GM18517 (cell line): ENCODE measurements at regions not wholly inside any gene's neighbourhood (a gene's known extent, or its start where the extent isn't known, plus 50 kb on each side); places are given as distances from the start of the nearest gene placed in this dataset.

ENCODE experiments used
- ATAC-seq: cut with Tn5 transposase; IDR thresholded peaks from one replicate; pipeline ENCODE4 v1.9.1; 2021; ENCODE audit warnings: mild to moderate bottlenecking, moderate library complexity; ENCODE audit not compliant: unreplicated experiment

DNA sequence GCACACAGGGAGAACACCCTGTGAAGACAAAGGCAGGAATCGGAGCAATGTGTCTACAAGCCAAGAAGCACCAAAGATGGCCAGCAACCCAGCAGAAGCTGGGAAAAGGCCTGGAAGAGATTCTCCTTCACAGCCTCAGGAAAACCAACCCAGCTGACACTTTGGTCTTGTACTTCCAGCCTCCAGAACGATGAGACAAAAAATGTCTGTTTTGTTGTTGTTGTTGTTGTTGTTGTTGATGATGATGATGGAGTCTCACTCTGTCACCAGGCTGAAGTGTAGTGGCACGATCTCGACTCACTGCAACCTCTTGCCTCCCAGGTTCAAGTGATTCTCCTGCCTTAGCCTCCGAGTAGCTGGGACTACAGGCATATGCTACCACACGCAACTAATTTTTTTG, 157.3 kb downstream of the ETS2 start:
- ATAC-seq: no peak

DNA sequence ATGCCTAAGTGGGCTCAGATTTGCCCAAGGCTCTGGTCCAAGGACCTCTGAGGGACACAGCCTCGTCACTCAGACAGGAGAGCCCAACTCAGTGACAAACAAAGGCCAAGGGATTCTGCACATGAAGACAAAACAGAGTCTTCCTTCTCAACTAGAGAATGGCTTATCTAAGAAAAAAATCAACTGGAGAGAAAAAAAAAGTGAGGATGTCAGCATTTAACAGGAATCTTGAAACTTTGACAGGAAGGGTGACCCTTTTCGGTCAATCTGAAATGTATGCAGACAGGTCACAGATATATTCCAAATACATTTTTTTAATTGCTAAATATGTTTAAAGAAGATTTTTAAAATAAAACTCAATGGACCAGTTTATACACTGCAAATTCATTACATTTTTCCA, 154.5 kb downstream of the ETS2 start:
- ATAC-seq: no peak

DNA sequence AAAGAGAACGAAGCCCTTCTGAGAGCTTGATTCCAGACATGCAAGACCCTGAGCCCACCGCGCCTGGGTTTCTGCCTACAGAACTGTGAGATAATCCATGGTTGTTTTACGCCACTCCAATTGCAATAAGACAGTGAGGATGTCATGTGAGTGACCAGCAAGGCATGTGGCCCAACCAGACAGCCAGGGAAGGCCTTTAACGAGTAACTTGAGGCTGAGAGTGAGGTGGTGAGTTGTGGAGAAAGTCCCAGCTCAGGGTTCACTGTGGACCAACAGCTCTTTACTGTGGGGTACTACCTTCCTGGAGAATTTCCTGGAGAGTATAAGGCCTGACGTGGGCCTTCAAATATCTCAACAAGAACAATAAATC, 153.9 kb downstream of the ETS2 start:
- no peak for ATAC-seq

DNA sequence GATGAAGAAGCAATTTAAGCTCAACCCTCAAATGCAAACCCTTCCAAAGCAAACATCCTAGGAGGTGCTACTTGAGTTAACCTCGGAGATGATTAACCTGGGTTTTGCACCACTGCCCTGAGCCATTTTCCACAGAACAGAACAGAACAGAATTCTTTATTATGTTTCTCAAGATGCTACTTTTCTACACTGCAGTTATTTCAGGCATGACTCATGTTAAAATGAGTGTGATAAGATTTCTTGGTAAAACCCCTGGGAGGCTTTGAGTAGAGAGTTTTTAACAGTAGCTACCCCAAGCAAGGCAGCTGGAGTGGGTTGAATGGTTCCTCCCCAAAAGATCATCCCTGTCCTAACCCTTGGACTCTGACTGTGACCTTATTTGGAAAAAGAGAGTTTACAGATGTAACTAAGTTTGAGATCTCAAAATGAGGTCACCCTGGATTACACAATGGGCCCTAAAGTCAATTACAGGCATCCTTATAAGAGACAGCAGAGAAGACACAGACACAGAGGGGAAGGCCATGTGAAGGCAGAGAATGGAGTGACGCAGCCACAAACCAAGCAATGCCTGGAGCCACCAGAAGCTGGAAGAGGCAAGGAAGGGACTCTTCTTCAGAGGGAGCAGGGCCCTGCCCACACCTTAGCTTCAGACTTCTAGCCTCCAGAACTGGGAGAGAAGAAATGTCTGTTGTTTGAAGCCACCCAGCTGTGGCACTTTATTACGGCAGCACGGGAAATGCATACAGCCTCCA, 153.4 kb downstream of the ETS2 start:
- ATAC-seq: no peak

DNA sequence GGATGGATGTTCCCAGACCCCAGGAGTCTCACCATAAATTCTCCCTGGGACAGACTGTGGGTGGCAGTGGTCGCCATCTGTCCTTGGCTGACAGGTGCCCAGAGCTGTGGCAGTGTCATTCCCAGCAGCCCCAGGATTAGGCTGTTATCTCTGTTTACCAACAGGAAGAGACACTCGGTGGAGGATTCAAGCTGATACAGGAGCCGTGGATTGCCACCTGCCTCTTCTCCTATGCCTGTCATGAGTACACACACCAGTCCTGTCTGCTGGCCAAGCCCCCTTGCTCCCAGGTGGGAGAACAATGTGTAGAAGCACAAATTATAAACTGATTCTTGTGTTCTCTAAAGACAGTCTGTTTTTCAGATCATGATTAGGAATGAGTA, 152.6 kb downstream of the ETS2 start:
- no peak for ATAC-seq

DNA sequence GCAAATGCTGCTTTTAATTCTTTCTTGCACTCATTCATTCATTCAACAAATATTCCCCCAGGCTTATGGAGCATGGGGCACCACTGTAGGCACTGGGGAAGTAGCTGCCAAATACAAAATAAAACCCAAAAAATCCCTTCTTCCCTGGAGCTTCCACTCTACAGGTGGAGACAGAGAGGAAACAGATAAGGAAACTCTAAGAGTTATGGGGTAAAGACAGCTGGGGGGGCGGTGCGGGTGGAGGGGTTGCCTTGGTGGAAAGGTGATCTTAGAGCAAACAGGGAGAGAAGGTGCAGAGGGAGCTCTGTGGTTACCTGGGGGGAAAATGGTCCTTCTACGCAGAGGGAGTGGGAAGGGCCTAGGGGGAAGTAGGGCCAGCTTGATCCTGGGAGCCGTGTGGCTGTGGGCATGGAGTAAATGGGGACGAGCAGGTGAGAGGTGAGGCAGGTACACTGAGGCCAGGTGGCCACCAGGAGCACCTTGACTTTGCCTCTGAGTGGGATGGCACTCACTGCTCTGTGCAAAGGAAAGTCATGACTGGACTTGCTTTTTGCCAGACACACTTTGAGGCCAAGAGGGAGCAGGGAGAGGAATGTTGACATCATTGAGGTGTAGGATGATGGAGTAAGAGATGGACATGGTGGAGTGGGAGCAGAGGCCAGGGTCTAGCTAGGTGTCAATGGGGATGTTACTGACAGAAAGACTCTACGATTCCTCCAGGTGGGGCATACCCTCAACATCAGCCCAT, 152.0 kb downstream of the ETS2 start:
- no peak for ATAC-seq

DNA sequence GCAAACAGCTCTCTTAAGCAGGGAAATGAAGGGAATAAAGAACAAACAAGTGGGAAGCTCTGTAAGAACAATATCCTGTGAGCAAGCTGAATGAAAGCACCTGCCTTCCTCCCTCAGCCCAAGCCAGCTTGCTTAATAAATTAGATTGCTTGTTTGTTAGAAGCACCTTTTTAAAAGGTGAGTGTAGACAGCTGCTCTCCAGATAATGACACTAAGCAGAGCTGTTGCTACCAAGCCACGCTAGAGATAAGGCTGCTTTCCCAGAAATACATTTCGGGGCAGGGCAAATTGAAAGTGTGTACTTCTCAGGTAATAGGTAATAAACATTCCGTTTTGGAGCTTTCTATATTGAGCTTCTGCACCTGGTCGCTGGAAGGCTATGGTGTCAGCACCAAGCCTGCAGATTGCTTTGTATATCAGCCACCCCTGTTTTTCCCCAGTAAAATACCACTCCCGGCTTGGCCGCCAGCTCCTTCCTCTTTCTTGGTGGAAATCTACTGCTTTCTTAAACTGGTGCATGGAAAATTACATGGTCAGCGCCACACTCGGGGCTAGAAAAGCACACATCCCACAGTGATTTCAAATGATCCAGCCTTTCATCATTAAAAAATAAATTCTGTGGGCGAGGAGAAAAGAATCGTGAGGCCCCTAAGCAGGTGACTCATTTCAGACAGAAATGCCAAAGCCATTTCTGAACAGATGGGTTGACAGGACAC, 151.3 kb downstream of the ETS2 start:
- ATAC-seq: no peak

DNA sequence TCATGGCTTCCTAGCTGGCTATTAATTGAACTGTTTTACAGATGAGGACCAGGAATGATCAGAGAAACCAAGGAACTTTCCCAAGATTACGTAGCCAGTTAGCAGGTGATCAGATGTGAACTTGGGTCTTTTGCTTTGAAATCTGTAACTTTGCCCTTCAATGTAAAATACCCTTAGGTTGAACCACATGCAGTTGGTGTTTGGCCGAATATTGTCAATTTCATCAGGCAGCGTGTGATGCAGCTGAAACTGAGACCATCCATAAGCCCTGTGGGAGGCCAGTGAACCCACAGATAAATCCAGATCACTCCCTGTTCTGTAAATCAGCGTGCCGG, 150.8 kb downstream of the ETS2 start:
- ATAC-seq: no peak

DNA sequence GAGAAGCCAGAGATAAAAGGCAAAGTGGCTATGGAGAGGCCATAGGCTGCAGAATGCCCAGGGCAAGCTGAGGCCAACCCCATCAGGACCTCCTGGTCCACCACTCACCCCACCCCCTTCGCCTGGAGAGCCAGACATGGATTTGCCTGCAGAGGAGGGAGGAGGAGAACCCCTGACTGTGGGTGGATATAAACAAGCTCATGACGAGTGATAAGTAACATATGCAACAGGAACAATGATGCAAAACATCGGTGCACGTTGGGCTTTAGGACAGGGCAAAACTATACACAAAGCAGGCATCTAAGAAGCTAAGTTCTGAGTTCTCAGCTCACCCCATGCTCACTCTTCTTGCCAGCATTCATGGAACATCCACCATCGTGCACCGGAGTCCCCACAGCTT, 150.3 kb downstream of the ETS2 start:
- no peak for ATAC-seq

DNA sequence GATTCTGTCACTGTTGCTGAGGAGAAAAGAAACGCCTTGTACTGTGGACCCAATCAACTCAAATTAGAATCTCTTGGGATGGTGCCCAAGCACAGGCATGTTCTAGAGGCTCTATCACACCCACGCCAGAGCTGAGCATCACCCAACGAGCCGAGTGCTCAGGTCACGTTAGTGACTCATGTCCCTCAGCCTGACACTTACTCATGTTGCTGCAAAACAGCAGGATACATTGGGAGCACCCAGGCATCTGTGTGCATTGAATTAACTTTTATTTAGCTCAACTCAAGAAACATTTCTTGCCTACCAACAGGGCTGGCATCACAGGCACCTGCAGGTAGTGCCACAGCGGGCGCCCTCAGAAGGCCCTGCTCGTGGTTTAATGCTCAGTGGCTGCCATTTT, 149.8 kb downstream of the ETS2 start:
- ATAC-seq: no peak

DNA sequence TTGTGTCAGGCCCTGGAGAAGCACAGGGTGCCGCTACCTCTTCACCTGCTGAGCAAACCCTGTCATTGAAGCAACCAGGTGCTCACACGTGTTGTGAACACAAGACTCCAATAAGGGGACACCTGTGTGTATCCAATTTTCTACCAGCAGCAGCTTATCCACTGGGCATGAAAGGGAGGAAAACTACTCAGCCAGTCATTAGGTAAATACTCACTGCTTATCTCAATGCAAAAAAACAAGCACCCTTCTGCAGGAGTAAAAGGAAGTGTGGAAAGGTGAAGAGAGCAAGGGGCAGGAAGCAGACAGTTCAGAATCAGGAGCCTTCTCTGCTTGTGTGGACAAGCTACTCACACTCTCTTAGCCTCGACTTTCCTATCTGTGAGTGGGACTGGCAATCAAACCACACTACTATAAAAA, 148.9 kb downstream of the ETS2 start:
- no peak for ATAC-seq

DNA sequence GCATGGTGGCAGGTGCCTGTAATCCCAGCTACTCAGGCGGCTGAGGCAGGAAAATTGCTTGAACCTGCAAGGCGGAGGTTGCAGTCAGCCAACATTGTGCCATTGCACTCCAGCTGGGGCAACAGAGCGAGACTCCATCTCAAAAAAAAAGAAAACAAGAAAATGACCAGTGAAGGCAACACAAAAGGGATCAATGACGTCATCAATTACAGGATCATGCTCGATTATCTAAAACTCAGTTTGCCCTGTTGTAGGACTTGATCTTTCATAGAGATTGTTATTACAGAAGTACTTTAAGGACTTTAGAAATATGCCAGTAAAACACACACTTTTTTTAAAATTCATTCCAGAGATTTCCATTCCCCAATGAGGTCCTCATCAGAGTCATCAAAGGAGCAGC, 147.8 kb downstream of the ETS2 start:
- no peak for ATAC-seq

DNA sequence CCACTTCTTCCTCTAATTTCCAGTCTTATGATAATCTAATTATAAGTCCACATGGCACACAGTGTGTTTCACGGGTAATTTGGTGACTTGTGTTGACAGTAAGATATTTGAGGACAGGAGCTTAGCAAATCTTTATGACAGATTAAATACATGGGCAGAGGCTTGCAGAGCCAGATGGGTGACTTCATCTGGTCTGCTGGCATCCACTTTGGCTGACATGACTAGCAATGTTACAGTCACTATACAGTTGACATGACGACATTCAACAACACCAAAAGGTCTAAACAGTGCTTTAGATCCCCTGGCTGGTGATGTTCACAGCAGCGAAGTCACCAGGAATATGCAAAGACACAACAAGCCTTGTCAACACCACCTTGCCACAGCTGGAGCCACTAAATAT, 147.2 kb downstream of the ETS2 start:
- ATAC-seq: no peak

DNA sequence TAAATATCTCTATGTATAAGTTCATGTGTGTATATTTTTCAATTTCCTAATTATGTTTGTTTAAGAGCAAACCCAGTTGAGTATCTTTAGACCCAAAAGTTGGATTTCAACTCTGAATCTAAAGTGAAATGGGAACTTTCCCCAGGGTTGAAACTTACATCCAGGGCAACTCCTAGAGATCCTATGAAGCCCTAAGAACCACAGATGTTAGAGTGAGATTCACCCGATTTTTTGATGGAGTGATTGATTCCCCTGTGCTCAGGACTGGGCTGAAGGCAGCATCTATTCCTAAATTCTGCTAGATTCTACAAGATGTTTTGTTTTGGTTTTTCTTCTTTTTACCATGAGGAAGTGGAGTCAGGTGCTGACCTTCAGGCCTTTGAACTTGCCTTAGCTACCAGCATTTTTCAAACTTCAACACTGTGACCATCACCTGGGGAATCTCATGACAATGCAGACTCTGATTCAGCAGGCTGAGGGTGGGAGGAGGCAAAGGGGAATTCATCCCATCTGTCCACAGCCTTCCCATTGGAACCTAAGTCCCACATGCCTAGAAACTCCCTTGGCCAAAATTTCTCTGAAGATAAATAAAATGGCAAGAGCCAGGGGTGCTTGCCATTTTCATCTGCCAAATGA, 145.5 kb downstream of the ETS2 start:
- no peak for ATAC-seq

DNA sequence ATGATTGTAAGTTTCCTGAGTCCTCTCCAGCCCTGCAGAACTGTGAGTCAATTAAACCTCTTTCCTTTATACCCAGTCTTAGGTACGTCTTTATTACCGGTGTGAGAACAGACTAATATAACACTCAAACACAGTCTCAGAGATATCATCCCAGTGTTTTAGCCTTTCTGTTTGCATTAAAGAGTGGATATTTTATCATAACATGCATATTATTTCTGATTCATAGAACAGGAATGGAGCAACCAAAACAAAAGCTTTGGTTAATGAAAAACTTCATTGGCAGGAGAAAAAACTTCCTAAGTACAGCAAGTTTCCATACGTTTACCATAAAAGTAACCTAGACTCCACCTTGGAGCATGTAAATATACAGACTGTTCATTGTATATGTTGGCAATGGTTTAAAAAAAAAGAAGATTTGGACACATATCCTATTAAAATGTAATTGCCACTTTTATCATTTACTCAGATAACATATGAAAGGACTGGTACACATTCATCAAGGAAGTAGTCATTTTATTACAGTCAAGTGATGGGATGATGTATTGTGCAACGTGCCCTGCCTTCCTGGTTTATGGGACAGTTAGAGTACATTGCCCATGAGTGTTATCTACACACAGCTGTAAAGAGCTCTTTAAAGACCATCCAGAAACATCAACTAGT, 144.8 kb downstream of the ETS2 start:
- no peak for ATAC-seq

DNA sequence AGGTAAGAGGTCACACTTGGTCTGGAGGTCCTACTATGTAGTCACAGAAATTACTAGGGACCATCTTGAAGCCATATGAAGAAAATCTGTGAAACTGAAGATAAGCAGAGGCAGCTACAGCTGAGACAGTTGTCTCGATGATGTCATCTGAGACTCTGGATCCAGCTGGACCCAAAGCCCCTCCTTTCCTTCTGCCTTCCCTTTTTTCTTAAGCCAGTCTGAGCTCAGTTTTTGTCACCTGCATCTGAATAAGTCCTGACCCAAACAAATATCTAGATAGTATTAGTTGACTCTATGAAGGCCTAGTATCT, 143.3 kb downstream of the ETS2 start:
- ATAC-seq: no peak

DNA sequence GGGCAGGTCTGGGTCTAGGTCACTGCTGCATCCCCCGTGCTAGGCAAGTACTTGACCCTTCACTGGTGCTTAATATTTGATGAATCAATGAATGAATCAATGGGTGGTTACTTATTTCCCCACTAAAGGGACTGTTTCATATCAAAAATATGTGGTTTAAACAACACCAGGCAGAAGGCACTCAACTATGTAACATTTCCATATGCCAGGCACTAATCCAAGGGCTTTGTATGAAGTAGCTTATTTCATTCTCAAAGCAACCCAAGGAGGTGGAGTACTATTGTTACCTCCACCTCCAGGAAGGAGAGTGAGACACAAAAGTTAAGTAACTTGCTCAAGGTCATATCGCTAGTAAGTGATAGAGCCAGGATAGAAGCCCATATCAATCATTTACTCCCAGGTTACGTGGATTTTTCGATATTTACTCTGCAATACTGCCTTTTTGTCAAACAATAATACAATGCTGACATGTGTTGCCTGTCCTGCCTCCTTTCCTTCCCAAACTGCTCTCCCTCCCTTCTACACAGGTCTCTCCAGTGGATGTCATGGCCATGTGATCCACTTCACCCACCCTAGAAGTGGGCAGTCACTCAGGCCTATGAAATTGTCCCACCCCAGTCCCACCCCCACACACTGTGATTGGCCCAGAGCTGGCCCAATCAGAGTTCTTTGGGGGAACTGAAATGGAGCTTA, 142.8 kb downstream of the ETS2 start:
- ATAC-seq: no peak

DNA sequence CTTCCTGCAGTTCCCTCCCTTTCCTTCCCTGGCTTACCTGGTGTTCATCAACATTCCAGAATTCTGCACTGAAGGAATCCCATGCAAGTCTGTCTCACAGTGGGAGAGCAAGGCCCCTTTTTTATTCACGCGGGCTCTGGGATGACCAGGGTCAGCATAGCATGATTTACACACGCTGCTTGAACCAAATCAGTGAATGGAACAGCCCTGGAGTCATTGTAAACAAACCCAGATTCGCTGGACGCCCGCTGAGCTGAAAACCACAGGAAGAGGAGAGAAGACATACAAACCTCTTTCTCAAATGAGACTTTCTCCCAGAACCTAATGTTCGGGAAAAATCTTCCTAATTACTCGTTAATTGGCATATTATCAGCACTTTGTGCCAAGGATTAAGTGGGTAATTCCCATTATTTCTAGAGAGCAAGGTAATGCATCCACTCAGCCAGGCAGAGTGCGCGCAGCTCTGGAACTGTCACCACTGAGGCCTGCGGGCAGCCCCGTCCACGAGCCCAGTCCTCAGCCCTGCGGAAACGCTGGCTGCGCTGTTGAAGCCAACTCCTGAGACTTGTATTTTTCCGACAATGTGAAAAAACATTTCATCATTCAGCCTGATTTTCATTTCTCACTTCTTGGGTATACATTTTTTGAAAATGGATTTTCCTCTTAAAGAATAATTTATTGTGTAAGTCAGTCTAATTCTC, 140.0 kb downstream of the ETS2 start:
- no peak for ATAC-seq

DNA sequence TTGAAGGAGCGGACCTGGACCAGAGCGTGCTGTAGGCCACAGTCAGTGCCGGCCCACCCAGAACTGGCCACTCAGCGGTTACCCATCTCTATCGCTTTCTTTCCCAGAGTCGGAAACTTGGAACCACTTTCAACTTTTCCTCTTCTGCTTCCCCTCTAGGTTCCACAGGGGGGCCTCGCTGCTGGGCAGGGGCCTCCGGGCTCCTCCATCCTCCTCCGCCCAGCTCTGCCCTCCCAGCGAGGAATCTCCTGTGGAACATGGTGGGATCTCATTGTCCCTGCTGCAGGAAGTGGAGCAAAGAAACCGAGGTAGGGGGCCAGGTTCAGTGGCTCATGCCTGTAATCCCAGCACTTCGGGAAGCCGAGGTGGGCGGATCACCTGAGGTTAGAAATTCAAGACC, 139.2 kb downstream of the ETS2 start:
- ATAC-seq: no peak

DNA sequence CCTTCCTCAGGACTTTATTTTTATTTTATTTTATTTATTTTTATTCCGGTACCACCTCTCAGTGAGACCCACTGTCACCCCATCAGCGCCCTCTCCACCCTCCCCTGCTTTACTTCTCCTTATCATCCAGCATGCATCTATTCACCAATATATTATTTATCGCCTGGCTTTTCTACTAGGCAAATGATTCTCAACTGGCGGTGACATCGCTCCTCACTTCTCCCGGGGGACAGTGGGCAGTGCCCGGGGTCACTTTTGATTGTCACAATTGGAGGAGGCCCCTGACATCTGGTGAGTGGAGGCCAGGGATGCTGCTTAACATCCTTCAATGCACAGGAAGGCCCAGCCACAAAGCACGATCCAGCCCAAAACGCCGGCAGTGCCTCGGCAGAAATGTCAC, 138.7 kb downstream of the ETS2 start:
- no peak for ATAC-seq
